ENCODE measurements at regions not wholly inside any gene's neighbourhood (a gene's known extent, or its start where the extent isn't known, plus 50 kb on each side); places are given as distances from the start of the nearest gene placed in this dataset.

- no peaks in the 10 kb centered on the region for H3K36me3 ChIP-seq (replicated peaks in 1 of 2; ENCODE audit: control insufficient read depth in 1 of 2, insufficient read depth in 2 of 2, low read length in 1 of 2)
- CTCF ChIA-PET: no interaction called here
These were observed 163.0 kb upstream of the SYT13 start for GRCh38 chr11:45449036-45449601.

GRCh38 chr11:45448561-45448960 lies 162.4 kb upstream of the SYT13 start:
- 60% methylated on average over 4 of the region's 5 CpGs for WGBS (ENCODE audit: low lambda C conversion rate)
- Histone ChIP-seq H3K4me3 (ENCODE audit: low read depth in 2 of 2, low read length in 1 of 2) (no peak overlapping the region), H3K79me2 (ENCODE audit: insufficient read depth) (no peaks in the 10 kb centered on the region), H3K4me2 (no peak overlapping the region), H3K9ac (no peak overlapping the region), H2AFZ (ENCODE audit: low read depth) (no peak overlapping the region), H3K4me1 (ENCODE audit: control insufficient read depth in 1 of 2, insufficient read depth in 2 of 2, low read depth in 1 of 2, low read length in 1 of 2) (peaks cover 0 to 5% of the 10 kb centered on the region in 2 experiments; a peak in 1 of 4 replicates), H3K27me3 (ENCODE audit: insufficient read depth) (peaks cover 16% of the 10 kb centered on the region; the same call in 1 of the 2 replicates), H3K36me3 (replicated peaks in 1 of 2; ENCODE audit: control insufficient read depth in 1 of 2, insufficient read depth in 2 of 2, low read length in 1 of 2) (no peaks in the 10 kb centered on the region), H3K9me2 (no peaks in the 10 kb centered on the region), H3F3A (replicated peaks; ENCODE audit: insufficient read depth) (no peaks in the 10 kb centered on the region), H3K9me3 (no peaks in the 10 kb centered on the region), H3K27ac (ENCODE audit: low read depth in 2 of 2, low read length in 1 of 2) (no peak overlapping the region), H4K20me1 (ENCODE audit: insufficient read depth) (no peaks in the 10 kb centered on the region)
- ChIA-PET CTCF (interaction anchor here (0.6 to 1.4 kb wide), 2 partner anchors 16 to 77 kb away, joined by 3 to 4 read pairs; no protein-coding TSS in a partner anchor), POLR2A (no interaction called here)
- TF ChIP-seq ZBTB33 (IDR thresholded peaks at IDR 0.05; ENCODE audit: borderline replicate concordance, low read depth): no peak
- TF ChIP-seq TCF12 (IDR thresholded peaks at IDR 0.05): no peak
- TF ChIP-seq RCOR1 (IDR thresholded peaks at IDR 0.05; ENCODE audit: low read length): no peak
- TF ChIP-seq POLR2AphosphoS5 (IDR thresholded peaks at IDR 0.05; ENCODE audit: low read depth, low read length): no peak
- DNase-seq: no peak

More at GRCh38 chr11:45449036-45449601, 163.0 kb upstream of the SYT13 start:
- TF ChIP-seq TAF1 (IDR thresholded peaks at IDR 0.05; ENCODE audit: borderline replicate concordance, low read depth, low read length) (no peak), FOSL2 (IDR thresholded peaks at IDR 0.05; ENCODE audit: borderline replicate concordance, low read depth) (no peak), RFX5 (IDR thresholded peaks at IDR 0.05; ENCODE audit: low read length) (no peak), EP300 (IDR thresholded peaks at IDR 0.05; ENCODE audit: borderline replicate concordance in 1 of 2, low read depth in 1 of 2, low read length in 1 of 2) (no peak), RXRA (IDR thresholded peaks at IDR 0.05; ENCODE audit: borderline replicate concordance, low read depth) (no peak), USF2 (IDR thresholded peaks at IDR 0.05; ENCODE audit: borderline replicate concordance, low read depth, low read length) (no peak), MXI1 (IDR thresholded peaks at IDR 0.05; ENCODE audit: low read depth, low read length) (no peak), EZH2phosphoT487 (IDR thresholded peaks at IDR 0.05; ENCODE audit: borderline replicate concordance, low read depth) (no peak), RAD21 (IDR thresholded peaks at IDR 0.05; ENCODE audit: low read length) (no peak)
- H4K20me1 ChIP-seq (ENCODE audit: insufficient read depth): no peaks in the 10 kb centered on the region
- no peaks in the 10 kb centered on the region for H3K79me2 ChIP-seq (ENCODE audit: insufficient read depth)
- no peak overlapping the region for H3K4me3 ChIP-seq (ENCODE audit: low read depth in 2 of 2, low read length in 1 of 2)
- no peaks in the 10 kb centered on the region for H3K9me3 ChIP-seq
- no peak for DNase-seq
- WGBS (ENCODE audit: low lambda C conversion rate): 45% methylated on average over 7 of the region's 9 CpGs
- POLR2A ChIA-PET: no interaction called here
- no peak overlapping the region for H3K27ac ChIP-seq (ENCODE audit: low read depth in 2 of 2, low read length in 1 of 2)
- H3K9ac ChIP-seq: no peak overlapping the region
- peaks cover 0 to 5% of the 10 kb centered on the region in 2 experiments; a peak in 1 of 4 replicates for H3K4me1 ChIP-seq (ENCODE audit: control insufficient read depth in 1 of 2, insufficient read depth in 2 of 2, low read depth in 1 of 2, low read length in 1 of 2)
- H2AFZ ChIP-seq (ENCODE audit: low read depth): no peak overlapping the region
- H3K27me3 ChIP-seq (ENCODE audit: insufficient read depth): peaks cover 10% of the 10 kb centered on the region; the same call in 1 of the 2 replicates
- no peak overlapping the region for H3K4me2 ChIP-seq
- H3K9me2 ChIP-seq: no peaks in the 10 kb centered on the region
- H3F3A ChIP-seq (replicated peaks; ENCODE audit: insufficient read depth): no peaks in the 10 kb centered on the region
